OCI-LY7 (cell line): ENCODE measurements at regions not wholly inside any gene's neighbourhood (a gene's known extent, or its start where the extent isn't known, plus 50 kb on each side); places are given as distances from the start of the nearest gene placed in this dataset.

Experiments used
- BruUV-seq: library from RNA; stranded (reverse); fragments of 400-500 nt; replicated peaks from 2 replicates; lab custom pipeline; 2021; lab: Mats Ljungman, UMichigan
- CTCF ChIA-PET: fragments of 300-600 bp; sonication (Branson Sonifier 250); formaldehyde crosslinking; loops from one replicate; lab custom pipeline; 2022; ENCODE audit warnings: antibody characterized with exemption; ENCODE audit not compliant: unreplicated experiment; lab: Charles Lee
- POLR2A ChIA-PET: fragments of 300-600 bp; sonication (Branson Sonifier 250); formaldehyde crosslinking; loops from one replicate; lab custom pipeline; 2022; ENCODE audit warnings: antibody characterized with exemption; lab: Charles Lee
- DNase-seq: peaks from one replicate; pipeline ENCODE4 v3.0.0-alpha.2; 2015; ENCODE audit warnings: low spot score
- H2AFZ ChIP-seq: fragments of 200-600 bp; sonication (generic), shearing (Covaris generic); 2 replicates; pipeline ENCODE4 v1.6.1; 2014; ENCODE audit warnings: mild to moderate bottlenecking, antibody characterized with exemption, low read length, moderate library complexity
- H3K27ac ChIP-seq: fragments of 200-600 bp; sonication (generic); 2 replicates; pipeline ENCODE4 v1.5.1; 2014; ENCODE audit warnings: mixed run types, low read depth, mild to moderate bottlenecking, moderate library complexity, low read length, inconsistent platforms; ENCODE audit not compliant: poor library complexity, severe bottlenecking
- H3K36me3 ChIP-seq: fragments of 200-600 bp; sonication (generic); 2 replicates; pipeline ENCODE4 v1.6.1; 2014; ENCODE audit warnings: mild to moderate bottlenecking, antibody characterized with exemption, low read length, moderate library complexity, mixed read lengths; ENCODE audit not compliant: insufficient read depth
- H3K4me1 ChIP-seq: fragments of 200-600 bp; sonication (generic); 2 replicates; pipeline ENCODE4 v1.5.1; 2014; ENCODE audit warnings: mild to moderate bottlenecking, low read length; ENCODE audit not compliant: insufficient read depth, poor library complexity, severe bottlenecking
- H3K4me2 ChIP-seq: fragments of 200-600 bp; sonication (generic); 2 replicates; pipeline ENCODE4 v1.6.1; 2014; ENCODE audit warnings: mild to moderate bottlenecking, low read length
- H3K4me3 ChIP-seq: fragments of 200-600 bp; sonication (generic); 2 replicates; pipeline ENCODE4 v1.5.1; 2014; ENCODE audit warnings: mild to moderate bottlenecking, low read depth, low read length; ENCODE audit not compliant: poor library complexity, severe bottlenecking
- H3K79me2 ChIP-seq: fragments of 200-600 bp; sonication (generic); 2 replicates; pipeline ENCODE4 v1.6.1; 2016; ENCODE audit warnings: low read depth, mild to moderate bottlenecking, low read length, moderate library complexity, mixed read lengths; ENCODE audit not compliant: insufficient read depth
- H3K9me2 ChIP-seq: fragments of 200-600 bp; sonication (generic); 2 replicates; pipeline ENCODE4 v1.6.1; 2016; ENCODE audit warnings: mild to moderate bottlenecking, low read length, mixed read lengths; ENCODE audit not compliant: insufficient read depth
- H3K9me3 ChIP-seq: fragments of 200-600 bp; sonication (generic); 2 replicates; pipeline ENCODE4 v1.6.1; 2014; ENCODE audit warnings: mild to moderate bottlenecking, mixed run types, low read length, mixed read lengths
- H4K20me1 ChIP-seq: fragments of 200-600 bp; sonication (generic); 2 replicates; pipeline ENCODE4 v1.6.1; 2014; ENCODE audit warnings: mild to moderate bottlenecking, antibody characterized with exemption, low read length, moderate library complexity, mixed read lengths; ENCODE audit not compliant: insufficient read depth
- EZH2phosphoT487 ChIP-seq: fragments of 200-600 bp; sonication (generic); IDR thresholded peaks from 2 replicates; pipeline ENCODE4 v1.6.1; 2018; ENCODE audit warnings: low read depth, borderline replicate concordance, mild to moderate bottlenecking, mixed run types, antibody characterized with exemption, low read length, moderate library complexity, mixed read lengths
- intact Hi-C: fragments of 100-400 bp; cut with micrococcal nuclease; formaldehyde crosslinking; loops from one replicate; pipeline ENCODE4 v1.10.0; 2022; ENCODE audit not compliant: unreplicated experiment
- TF ChIP-seq, protein P1 (sequence below): fragments of 200-600 bp; sonication (generic); conservative IDR thresholded peaks from 2 replicates; pipeline ENCODE4 v1.5.1; 2014; ENCODE audit warnings: mild to moderate bottlenecking, antibody characterized with exemption, low read length, moderate library complexity, mixed read lengths

DNA sequence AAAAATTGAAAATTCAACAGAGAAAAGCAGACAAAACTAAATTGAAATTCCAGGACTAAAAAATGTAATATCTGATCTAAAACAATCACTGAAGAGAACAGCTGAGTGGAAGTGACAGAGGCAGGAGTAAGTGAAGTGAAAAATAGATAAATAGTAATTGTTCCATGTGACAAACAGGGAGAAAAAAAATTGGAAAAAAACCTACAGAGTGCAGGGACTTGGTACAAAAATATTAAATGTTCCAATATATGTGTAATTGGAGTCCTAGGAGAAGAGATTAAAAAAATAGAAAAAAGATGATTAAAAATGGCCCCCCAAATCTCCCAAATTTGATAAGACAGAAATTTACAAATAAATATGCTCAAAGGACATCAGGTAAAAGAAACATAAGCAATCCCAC is 63.4 kb upstream of the NAMPT start:
- no TSS peak for BruUV-seq
- TF ChIP-seq, protein P1, sequence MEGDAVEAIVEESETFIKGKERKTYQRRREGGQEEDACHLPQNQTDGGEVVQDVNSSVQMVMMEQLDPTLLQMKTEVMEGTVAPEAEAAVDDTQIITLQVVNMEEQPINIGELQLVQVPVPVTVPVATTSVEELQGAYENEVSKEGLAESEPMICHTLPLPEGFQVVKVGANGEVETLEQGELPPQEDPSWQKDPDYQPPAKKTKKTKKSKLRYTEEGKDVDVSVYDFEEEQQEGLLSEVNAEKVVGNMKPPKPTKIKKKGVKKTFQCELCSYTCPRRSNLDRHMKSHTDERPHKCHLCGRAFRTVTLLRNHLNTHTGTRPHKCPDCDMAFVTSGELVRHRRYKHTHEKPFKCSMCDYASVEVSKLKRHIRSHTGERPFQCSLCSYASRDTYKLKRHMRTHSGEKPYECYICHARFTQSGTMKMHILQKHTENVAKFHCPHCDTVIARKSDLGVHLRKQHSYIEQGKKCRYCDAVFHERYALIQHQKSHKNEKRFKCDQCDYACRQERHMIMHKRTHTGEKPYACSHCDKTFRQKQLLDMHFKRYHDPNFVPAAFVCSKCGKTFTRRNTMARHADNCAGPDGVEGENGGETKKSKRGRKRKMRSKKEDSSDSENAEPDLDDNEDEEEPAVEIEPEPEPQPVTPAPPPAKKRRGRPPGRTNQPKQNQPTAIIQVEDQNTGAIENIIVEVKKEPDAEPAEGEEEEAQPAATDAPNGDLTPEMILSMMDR: no peak
- TF ChIP-seq EZH2phosphoT487: no peak
- Histone ChIP-seq H3K27ac (no peak overlapping the region), H3K79me2 (no peaks in the 10 kb centered on the region), H4K20me1 (no peaks in the 10 kb centered on the region), H3K9me3 (no peaks in the 10 kb centered on the region), H2AFZ (no peak overlapping the region), H3K4me1 (no peaks in the 10 kb centered on the region), H3K36me3 (no peaks in the 10 kb centered on the region), H3K9me2 (no peaks in the 10 kb centered on the region), H3K4me2 (no peak overlapping the region), H3K4me3 (no peak overlapping the region)
- intact Hi-C loops: no loop called here
- ChIA-PET POLR2A (no interaction called here), CTCF (no interaction called here)
- no peak for DNase-seq

DNA sequence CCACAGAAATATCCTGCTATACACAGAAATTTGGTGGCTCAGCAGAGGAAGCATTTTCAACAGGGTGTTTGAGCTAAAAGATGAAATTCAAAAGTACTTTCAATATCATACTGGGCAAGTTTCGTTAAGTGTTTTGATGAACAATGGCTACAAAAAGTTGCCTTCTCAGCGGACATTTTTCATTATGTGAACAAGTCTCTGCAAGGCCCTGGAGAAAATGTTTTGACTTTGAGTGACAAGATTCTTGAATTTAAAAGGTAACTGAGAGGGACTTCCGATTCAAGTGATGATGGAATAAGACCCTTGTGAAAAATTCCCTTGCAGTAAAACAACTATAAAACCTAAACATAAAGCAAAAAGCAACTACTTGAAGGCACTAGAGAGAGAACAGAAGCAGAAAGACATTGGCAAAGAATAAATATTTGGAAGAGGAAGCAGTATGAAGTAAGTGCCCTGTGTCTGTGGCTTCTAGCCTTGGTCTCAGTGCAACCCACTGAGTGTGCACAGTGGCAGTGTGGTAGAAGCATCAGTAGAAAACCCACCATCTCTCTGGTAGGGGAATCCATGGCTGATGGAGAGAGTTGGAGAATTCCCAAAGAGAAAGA is 62.5 kb upstream of the NAMPT start:
- H3K4me3 ChIP-seq: no peak overlapping the region
- intact Hi-C loops: no loop called here
- H3K4me2 ChIP-seq: no peak overlapping the region
- ChIA-PET POLR2A (no interaction called here), CTCF (no interaction called here)
- no peak for TF ChIP-seq EZH2phosphoT487
- TF ChIP-seq, protein P1: no peak
- H2AFZ ChIP-seq: no peak overlapping the region
- H3K36me3 ChIP-seq: no peaks in the 10 kb centered on the region
- no TSS peak for BruUV-seq
- H3K27ac ChIP-seq: no peak overlapping the region
- H3K79me2 ChIP-seq: no peaks in the 10 kb centered on the region
- H3K9me3 ChIP-seq: no peaks in the 10 kb centered on the region
- no peaks in the 10 kb centered on the region for H4K20me1 ChIP-seq
- H3K9me2 ChIP-seq: no peaks in the 10 kb centered on the region
- no peaks in the 10 kb centered on the region for H3K4me1 ChIP-seq
- DNase-seq: no peak

DNA sequence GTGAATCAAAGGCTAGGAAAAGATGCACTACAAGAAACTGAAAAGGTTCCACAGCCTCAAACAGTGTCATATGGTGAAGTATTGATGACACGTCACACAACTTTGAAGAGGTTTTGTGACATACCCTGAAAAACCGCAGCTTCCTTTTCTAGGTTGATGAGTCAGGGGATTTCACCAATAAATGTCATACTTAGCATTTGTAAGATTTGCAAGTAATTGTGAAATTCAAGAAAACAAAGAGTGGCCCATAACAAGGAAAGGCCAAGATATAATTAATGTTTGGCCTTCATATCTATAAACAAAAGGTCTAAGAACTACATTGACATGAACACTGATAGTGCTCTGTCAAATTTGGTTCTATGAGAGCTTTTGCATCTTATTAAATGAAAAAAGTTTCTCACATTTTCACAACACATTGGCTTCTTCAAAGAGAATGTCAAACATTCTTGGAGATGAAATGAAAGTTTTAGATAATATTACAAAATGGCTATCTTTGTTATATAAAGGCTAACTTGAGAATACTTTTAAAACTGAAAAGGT is 62.0 kb upstream of the NAMPT start:
- Histone ChIP-seq H3K9me3 (no peaks in the 10 kb centered on the region), H3K79me2 (no peaks in the 10 kb centered on the region), H3K4me3 (no peak overlapping the region), H3K4me1 (no peaks in the 10 kb centered on the region), H3K27ac (no peak overlapping the region), H3K36me3 (no peaks in the 10 kb centered on the region), H3K9me2 (no peaks in the 10 kb centered on the region), H2AFZ (no peak overlapping the region), H4K20me1 (no peaks in the 10 kb centered on the region), H3K4me2 (no peak overlapping the region)
- BruUV-seq: no TSS peak
- POLR2A ChIA-PET: no interaction called here
- TF ChIP-seq, protein P1: no peak
- TF ChIP-seq EZH2phosphoT487: no peak
- intact Hi-C loops: no loop called here
- CTCF ChIA-PET: no interaction called here
- DNase-seq: no peak
